ENCODE measurements at regions not wholly inside any gene's neighbourhood (a gene's known extent, or its start where the extent isn't known, plus 50 kb on each side); places are given as distances from the start of the nearest gene placed in this dataset.

GRCh38 chr7:93819699-93820098, 70.9 kb downstream of the TFPI2 start:
- intact Hi-C loops (cut with DNase I) = no loop called here
- TF ChIP-seq CTCF (IDR thresholded peaks at IDR 0.05) (no peak), EP300 (IDR thresholded peaks at IDR 0.05) (no peak), POLR2A (IDR thresholded peaks at IDR 0.05) (no peak)

GRCh38 chr7:93817526-93817925, 73.0 kb downstream of the TFPI2 start:
- 16 to 35% (median 22%) methylated on average over 1 of the region's 1 CpG for WGBS, 3 donors
- no peaks in the 10 kb centered on the region for H3K36me3 ChIP-seq
- DNase-seq = no peak
- H3K27ac ChIP-seq = no peak overlapping the region
- no peak overlapping the region for H3K4me3 ChIP-seq
- intact Hi-C loops (cut with DNase I) = no loop called here
- no peak for TF ChIP-seq CTCF (IDR thresholded peaks at IDR 0.05)
- TF ChIP-seq EP300 (IDR thresholded peaks at IDR 0.05) = no peak
- no peak for TF ChIP-seq POLR2A (IDR thresholded peaks at IDR 0.05)
- H3K27me3 ChIP-seq = no peaks in the 10 kb centered on the region
- H3K9me3 ChIP-seq = no peaks in the 10 kb centered on the region
- H3K4me1 ChIP-seq (ENCODE audit: insufficient read depth) = no peaks in the 10 kb centered on the region

More at GRCh38 chr7:93819699-93820098, 70.9 kb downstream of the TFPI2 start:
- Histone ChIP-seq H3K9me3 (no peaks in the 10 kb centered on the region), H3K36me3 (no peaks in the 10 kb centered on the region), H3K4me1 (ENCODE audit: insufficient read depth) (no peaks in the 10 kb centered on the region), H3K27me3 (no peaks in the 10 kb centered on the region), H3K4me3 (no peak overlapping the region), H3K27ac (no peak overlapping the region)
- 88 to 95% (median 93%) methylated on average over 7 of the region's 7 CpGs for WGBS, 3 donors
- no peak for DNase-seq

- no peak for TF ChIP-seq POLR2A (IDR thresholded peaks at IDR 0.05)
- no peak for TF ChIP-seq EP300 (IDR thresholded peaks at IDR 0.05)
- TF ChIP-seq CTCF (IDR thresholded peaks at IDR 0.05) = no peak
- no peak overlapping the region for H3K4me3 ChIP-seq
- no peaks in the 10 kb centered on the region for H3K9me3 ChIP-seq
- no peak overlapping the region for H3K27ac ChIP-seq
- no peak for DNase-seq
- H3K4me1 ChIP-seq (ENCODE audit: insufficient read depth) = no peaks in the 10 kb centered on the region
- intact Hi-C loops (cut with DNase I) = no loop called here
- H3K36me3 ChIP-seq = no peaks in the 10 kb centered on the region
- no peaks in the 10 kb centered on the region for H3K27me3 ChIP-seq
These were observed 73.5 kb downstream of the TFPI2 start for GRCh38 chr7:93817004-93817403.

- Histone ChIP-seq H3K36me3 (no peaks in the 10 kb centered on the region), H3K9me3 (no peaks in the 10 kb centered on the region), H3K4me1 (ENCODE audit: insufficient read depth) (no peaks in the 10 kb centered on the region), H3K4me3 (no peak overlapping the region), H3K27ac (no peak overlapping the region), H3K27me3 (no peaks in the 10 kb centered on the region)
- intact Hi-C loops (cut with DNase I) = no loop called here
- WGBS, 3 donors = 70 to 85% (median 79%) methylated on average over 1 of the region's 1 CpG
- no peak for DNase-seq
- no peak for TF ChIP-seq CTCF (IDR thresholded peaks at IDR 0.05)
- TF ChIP-seq EP300 (IDR thresholded peaks at IDR 0.05) = no peak
- TF ChIP-seq POLR2A (IDR thresholded peaks at IDR 0.05) = no peak
These were observed 77.0 kb downstream of the TFPI2 start for GRCh38 chr7:93813514-93813913.

- WGBS, 3 donors = 82 to 88% (median 87%) methylated on average over 4 of the region's 4 CpGs
- no peak overlapping the region for H3K4me3 ChIP-seq
- no peaks in the 10 kb centered on the region for H3K4me1 ChIP-seq (ENCODE audit: insufficient read depth)
- TF ChIP-seq POLR2A (IDR thresholded peaks at IDR 0.05) (no peak), EP300 (IDR thresholded peaks at IDR 0.05) (no peak), CTCF (IDR thresholded peaks at IDR 0.05) (no peak)
- no peaks in the 10 kb centered on the region for H3K9me3 ChIP-seq
- no peaks in the 10 kb centered on the region for H3K27me3 ChIP-seq
- intact Hi-C loops (cut with DNase I) = no loop called here
- no peak for DNase-seq
- H3K27ac ChIP-seq = no peak overlapping the region
- no peaks in the 10 kb centered on the region for H3K36me3 ChIP-seq
These were observed 78.5 kb downstream of the TFPI2 start for GRCh38 chr7:93812061-93812460.

Measured in ovary (tissue), 7 donors.